Ovary (tissue), 3 donors: ENCODE measurements at regions not wholly inside any gene's neighbourhood (a gene's known extent, or its start where the extent isn't known, plus 50 kb on each side); places are given as distances from the start of the nearest gene placed in this dataset.

Experiments used
- POLR2A ChIP-seq: fragments of 450-650 bp; IDR thresholded peaks from one replicate; pipeline ENCODE4 v1.6.1; 2017; ENCODE audit warnings: antibody characterized with exemption, mild to moderate bottlenecking, moderate library complexity
- TF ChIP-seq, protein P1 (sequence below), 3 donors: fragments of 450-650 bp in 2 of 3; fragments of 200-600 bp in 1 of 3; IDR thresholded peaks; one replicate each; pipeline versions ENCODE4 v1.5.1 to v1.8.0; 2016 to 2022; ENCODE audit warnings: antibody characterized with exemption in 3 of 3, mild to moderate bottlenecking in 1 of 3
- donor health status: DM: no; HTN: no; CAD: no.

- TF ChIP-seq, protein P1, sequence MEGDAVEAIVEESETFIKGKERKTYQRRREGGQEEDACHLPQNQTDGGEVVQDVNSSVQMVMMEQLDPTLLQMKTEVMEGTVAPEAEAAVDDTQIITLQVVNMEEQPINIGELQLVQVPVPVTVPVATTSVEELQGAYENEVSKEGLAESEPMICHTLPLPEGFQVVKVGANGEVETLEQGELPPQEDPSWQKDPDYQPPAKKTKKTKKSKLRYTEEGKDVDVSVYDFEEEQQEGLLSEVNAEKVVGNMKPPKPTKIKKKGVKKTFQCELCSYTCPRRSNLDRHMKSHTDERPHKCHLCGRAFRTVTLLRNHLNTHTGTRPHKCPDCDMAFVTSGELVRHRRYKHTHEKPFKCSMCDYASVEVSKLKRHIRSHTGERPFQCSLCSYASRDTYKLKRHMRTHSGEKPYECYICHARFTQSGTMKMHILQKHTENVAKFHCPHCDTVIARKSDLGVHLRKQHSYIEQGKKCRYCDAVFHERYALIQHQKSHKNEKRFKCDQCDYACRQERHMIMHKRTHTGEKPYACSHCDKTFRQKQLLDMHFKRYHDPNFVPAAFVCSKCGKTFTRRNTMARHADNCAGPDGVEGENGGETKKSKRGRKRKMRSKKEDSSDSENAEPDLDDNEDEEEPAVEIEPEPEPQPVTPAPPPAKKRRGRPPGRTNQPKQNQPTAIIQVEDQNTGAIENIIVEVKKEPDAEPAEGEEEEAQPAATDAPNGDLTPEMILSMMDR (IDR thresholded peaks at IDR 0.05), result no peak
- no peak for TF ChIP-seq POLR2A
These were observed 323.8 kb downstream of the BLID start for GRCh38 chr11:121792185-121792584.
